PC-3 (cell line): ENCODE measurements at regions not wholly inside any gene's neighbourhood (a gene's known extent, or its start where the extent isn't known, plus 50 kb on each side); places are given as distances from the start of the nearest gene placed in this dataset.

Source experiments
- ATAC-seq: fragments of 200-7000 bp; cut with Tn5 transposase; 2 replicates; pipeline ENCODE4 v1.9.1; 2020; ENCODE audit warnings: mild to moderate bottlenecking, moderate library complexity
- BruUV-seq: library from RNA; stranded (reverse); fragments of 400-500 nt; replicated peaks from 2 replicates; lab custom pipeline; 2021; lab: Mats Ljungman, UMichigan
- CTCF ChIA-PET: fragments of 300-600 bp; sonication (Branson Sonifier 250); formaldehyde crosslinking; loops from one replicate; lab custom pipeline; 2022; ENCODE audit warnings: antibody characterized with exemption; lab: Charles Lee
- POLR2A ChIA-PET: fragments of 300-600 bp; sonication (Branson Sonifier 250); formaldehyde crosslinking; loops from one replicate; lab custom pipeline; 2022; ENCODE audit warnings: antibody characterized with exemption; ENCODE audit not compliant: unreplicated experiment; lab: Charles Lee
- DNase-seq: peaks from one replicate; pipeline ENCODE4 v3.0.0-alpha.2; 2015
- H2AFZ ChIP-seq: fragments of 300-600 bp; sonication (generic); 2 replicates; pipeline ENCODE4 v1.6.0; 2016; ENCODE audit warnings: antibody characterized with exemption, low read length
- H3F3A ChIP-seq: fragments of 300-600 bp; sonication (generic); one replicate; pipeline ENCODE4 v1.6.0; 2017; ENCODE audit warnings: antibody characterized with exemption, low read length, control low read depth, mild to moderate bottlenecking; ENCODE audit not compliant: unreplicated experiment
- H3K27ac ChIP-seq: fragments of 300-600 bp; sonication (generic); 2 replicates; pipeline ENCODE4 v1.5.1; 2016; ENCODE audit warnings: mild to moderate bottlenecking, low read length
- H3K27me3 ChIP-seq: fragments of 300-600 bp; sonication (generic); 2 replicates; pipeline ENCODE4 v1.6.1; 2016; ENCODE audit warnings: low read length, mixed read lengths
- H3K36me3 ChIP-seq: fragments of 300-600 bp; sonication (generic); 2 replicates; pipeline ENCODE4 v1.6.1; 2016; ENCODE audit warnings: low read depth, mixed run types, low read length, mixed read lengths
- H3K4me1 ChIP-seq: fragments of 300-600 bp; sonication (generic); 2 replicates; pipeline ENCODE4 v1.5.1; 2016; ENCODE audit warnings: low read length; ENCODE audit not compliant: insufficient read depth
- H3K4me2 ChIP-seq: fragments of 300-600 bp; sonication (generic); 2 replicates; pipeline ENCODE4 v1.6.0; 2016; ENCODE audit warnings: low read length
- H3K4me3 ChIP-seq: fragments of 300-600 bp; sonication (generic); 2 replicates; pipeline ENCODE4 v1.5.1; 2016; ENCODE audit warnings: mild to moderate bottlenecking, low read length, mixed read lengths
- H3K79me2 ChIP-seq: fragments of 300-600 bp; sonication (generic); 2 replicates; pipeline ENCODE4 v1.6.1; 2017; ENCODE audit warnings: low read length, mixed read lengths
- H3K9ac ChIP-seq: fragments of 300-600 bp; sonication (generic); 2 replicates; pipeline ENCODE4 v1.6.0; 2016; ENCODE audit warnings: mild to moderate bottlenecking, low read length
- H3K9me2 ChIP-seq: fragments of 300-600 bp; sonication (generic); replicated peaks from 2 replicates; pipeline ENCODE4 v1.6.1; 2016; ENCODE audit warnings: mixed run types, low read length, mixed read lengths
- H3K9me3 ChIP-seq: fragments of 300-600 bp; sonication (generic); 2 replicates; pipeline ENCODE4 v1.6.1; 2016; ENCODE audit warnings: low read length, mixed read lengths
- H4K20me1 ChIP-seq: fragments of 300-600 bp; sonication (generic); 2 replicates; pipeline ENCODE4 v1.6.1; 2016; ENCODE audit warnings: low read length, mixed read lengths
- CTCF ChIP-seq: fragments of 300-600 bp; sonication (generic); conservative IDR thresholded peaks from 2 replicates; pipeline ENCODE4 v1.5.1; 2017; ENCODE audit warnings: antibody characterized with exemption, low read depth, mild to moderate bottlenecking, low read length
- EZH2 ChIP-seq: fragments of 300-600 bp; sonication (generic); IDR thresholded peaks from one replicate; pipeline ENCODE4 v1.6.1; 2017; ENCODE audit warnings: antibody characterized with exemption, mild to moderate bottlenecking, low read length; ENCODE audit not compliant: unreplicated experiment
- EZH2phosphoT487 ChIP-seq: fragments of 300-600 bp; sonication (generic); IDR thresholded peaks from 2 replicates; pipeline ENCODE4 v1.6.1; 2018; ENCODE audit warnings: mild to moderate bottlenecking, antibody characterized with exemption, low read length, borderline replicate concordance
- intact Hi-C: fragments of 100-400 bp; cut with micrococcal nuclease; formaldehyde crosslinking; loops from 2 replicates; pipeline ENCODE4 v1.9.0; 2023

GRCh38 chr16:85438981-85439685 lies 174.0 kb upstream of the GSE1 start:
- BruUV-seq: no TSS peak
- Histone ChIP-seq H3K9me2 (no peaks in the 10 kb centered on the region), H3K4me2 (no peak overlapping the region), H3K9me3 (no peaks in the 10 kb centered on the region), H3K27me3 (no peaks in the 10 kb centered on the region), H3K4me3 (no peak overlapping the region), H2AFZ (no peak overlapping the region), H3K79me2 (no peaks in the 10 kb centered on the region), H3K9ac (no peak overlapping the region), H3K4me1 (no peaks in the 10 kb centered on the region), H4K20me1 (no peaks in the 10 kb centered on the region), H3K27ac (no peak overlapping the region), H3F3A (no peaks in the 10 kb centered on the region), H3K36me3 (no peaks in the 10 kb centered on the region)
- ChIA-PET POLR2A (no interaction called here), CTCF (no interaction called here)
- DNase-seq (no peak), ATAC-seq (no peak)
- TF ChIP-seq EZH2 (no peak), EZH2phosphoT487 (no peak), CTCF (no peak)
- intact Hi-C loops: no loop called here

- CTCF ChIA-PET: no interaction called here
- H4K20me1 ChIP-seq: no peaks in the 10 kb centered on the region
- ATAC-seq: no peak
Measured at GRCh38 chr16:85440744-85441143, 172.4 kb upstream of the GSE1 start.

More at GRCh38 chr16:85440744-85441143, 172.4 kb upstream of the GSE1 start:
- H3K27ac ChIP-seq: no peak overlapping the region
- no peak for DNase-seq
- no peak overlapping the region for H3K4me2 ChIP-seq
- H3K9me3 ChIP-seq: no peaks in the 10 kb centered on the region
- no peak overlapping the region for H2AFZ ChIP-seq
- no peaks in the 10 kb centered on the region for H3K79me2 ChIP-seq
- H3K9ac ChIP-seq: no peak overlapping the region
- BruUV-seq: no TSS peak
- TF ChIP-seq EZH2phosphoT487 (no peak), CTCF (no peak), EZH2 (no peak)
- no peaks in the 10 kb centered on the region for H3K27me3 ChIP-seq
- intact Hi-C loops: no loop called here
- H3F3A ChIP-seq: no peaks in the 10 kb centered on the region
- no peak overlapping the region for H3K4me3 ChIP-seq
- POLR2A ChIA-PET: no interaction called here
- no peaks in the 10 kb centered on the region for H3K36me3 ChIP-seq
- no peaks in the 10 kb centered on the region for H3K9me2 ChIP-seq
- no peaks in the 10 kb centered on the region for H3K4me1 ChIP-seq
